Muscle layer of colon (tissue), 2 donors: ENCODE measurements at regions not wholly inside any gene's neighbourhood (a gene's known extent, or its start where the extent isn't known, plus 50 kb on each side); places are given as distances from the start of the nearest gene placed in this dataset.

Source experiments
- H3K27ac ChIP-seq: one replicate; pipeline ENCODE4 v1.7.0; 2013; ENCODE audit warnings: low read depth, mild to moderate bottlenecking, low read length, moderate library complexity
- H3K27me3 ChIP-seq, 2 donors: one replicate each; pipeline ENCODE4 v1.7.0; 2013; ENCODE audit warnings: low read length in 2 of 2, mild to moderate bottlenecking in 2 of 2; ENCODE audit not compliant: insufficient read depth in 2 of 2, control insufficient read depth in 1 of 2
- H3K36me3 ChIP-seq: one replicate; pipeline ENCODE4 v1.7.0; 2013; ENCODE audit warnings: mild to moderate bottlenecking, low read length; ENCODE audit not compliant: insufficient read depth
- H3K4me1 ChIP-seq: one replicate; pipeline ENCODE4 v1.7.0; 2013; ENCODE audit warnings: mild to moderate bottlenecking, low read length; ENCODE audit not compliant: insufficient read depth
- H3K4me3 ChIP-seq, 2 donors: one replicate each; pipeline ENCODE4 v1.7.0; 2013; ENCODE audit warnings: low read length in 2 of 2, low read depth in 1 of 2, mild to moderate bottlenecking in 1 of 2, moderate library complexity in 1 of 2
- H3K9ac ChIP-seq: one replicate; pipeline ENCODE4 v1.7.0; 2013; ENCODE audit warnings: low read length
- H3K9me3 ChIP-seq: one replicate; pipeline ENCODE4 v1.7.0; 2013; ENCODE audit warnings: mild to moderate bottlenecking, low read length
- donor health status: abdominal sarcoma.
- donor health status: Adenocarcinoma of cecum.

DNA sequence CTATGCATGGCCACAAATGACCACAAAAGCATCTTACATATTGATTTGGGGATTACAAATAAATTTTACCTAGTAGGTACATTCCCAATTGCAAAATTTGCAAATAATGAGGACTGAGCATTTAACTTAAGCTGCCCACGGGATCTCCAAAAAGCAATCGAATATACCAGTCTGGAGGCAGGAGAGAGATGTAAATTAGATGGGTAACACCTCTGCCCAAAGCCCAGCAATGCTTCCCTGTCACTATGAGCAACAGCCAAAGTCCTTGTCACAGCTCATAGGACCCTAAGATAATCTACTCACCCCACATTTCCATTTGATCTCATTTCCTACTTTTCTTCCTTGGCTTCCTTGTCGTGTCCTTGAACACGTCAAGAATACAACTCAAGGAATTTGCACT, 172.2 kb downstream of the SUCLG1 start:
- H3K36me3 ChIP-seq: no peaks in the 10 kb centered on the region
- H3K4me1 ChIP-seq: no peaks in the 10 kb centered on the region

DNA sequence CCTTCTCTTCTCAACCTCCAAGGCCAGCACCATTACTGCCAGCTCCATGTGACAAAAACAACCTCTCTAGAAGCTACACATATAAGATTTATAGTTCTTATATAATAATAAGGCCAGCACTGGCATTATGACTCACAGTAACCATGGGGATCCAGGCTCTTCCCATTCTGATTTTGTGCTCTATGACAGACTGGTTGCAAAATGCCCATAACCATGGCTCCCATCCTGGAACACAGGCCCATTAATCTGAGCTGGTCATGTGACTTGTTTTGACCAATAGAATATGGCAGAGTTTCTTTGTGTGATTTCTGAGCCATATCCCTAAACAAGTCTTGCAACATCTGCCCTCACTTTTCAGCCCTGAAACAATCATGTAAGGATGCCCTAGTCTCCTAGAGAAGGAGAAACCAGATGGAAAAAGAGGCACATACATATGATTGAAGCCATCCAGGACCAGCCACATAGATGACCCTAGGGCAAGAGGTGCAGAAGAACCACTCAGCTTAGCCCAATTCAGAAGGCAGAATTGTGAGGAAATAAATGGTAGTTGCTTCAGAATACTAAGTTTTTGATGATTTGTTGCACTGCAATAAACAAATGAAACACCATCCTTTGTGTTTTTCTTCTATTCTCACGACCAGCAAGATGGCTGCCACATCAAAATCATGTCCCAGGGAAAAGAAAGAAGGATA, 173.9 kb downstream of the SUCLG1 start:
- H3K36me3 ChIP-seq: no peaks in the 10 kb centered on the region
- no peak overlapping the region for H3K27ac ChIP-seq
- no peak overlapping the region for H3K9ac ChIP-seq
- no peak overlapping the region for H3K4me3 ChIP-seq
- H3K4me1 ChIP-seq: no peaks in the 10 kb centered on the region
- H3K27me3 ChIP-seq: no peaks in the 10 kb centered on the region
- H3K9me3 ChIP-seq: no peaks in the 10 kb centered on the region

More for the DNA sequence above, 172.2 kb downstream of the SUCLG1 start:
- H3K4me3 ChIP-seq: no peak overlapping the region
- no peak overlapping the region for H3K27ac ChIP-seq
- H3K9ac ChIP-seq: no peak overlapping the region
- no peaks in the 10 kb centered on the region for H3K9me3 ChIP-seq
- H3K27me3 ChIP-seq: no peaks in the 10 kb centered on the region

DNA sequence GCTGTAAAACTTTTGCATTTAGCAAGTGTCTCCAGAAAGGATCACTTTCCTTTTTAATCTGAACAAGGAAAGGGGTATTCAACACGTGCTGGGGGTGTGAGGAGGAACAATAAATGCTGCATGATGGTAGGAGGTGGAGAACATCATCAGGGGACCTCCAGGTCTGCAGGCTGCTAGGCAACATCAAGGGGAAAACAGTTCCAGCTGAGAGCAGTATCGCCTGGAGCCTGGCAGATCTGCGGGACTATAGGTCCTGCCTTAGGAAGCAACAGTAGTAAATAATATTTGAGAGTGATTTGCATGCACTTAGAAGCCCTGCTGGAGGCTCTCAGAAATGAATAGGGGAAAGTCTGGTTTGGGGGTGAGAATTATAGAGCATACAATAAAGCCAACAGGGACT, 175.6 kb downstream of the SUCLG1 start:
- Histone ChIP-seq H3K27me3 (no peaks in the 10 kb centered on the region), H3K36me3 (no peaks in the 10 kb centered on the region), H3K4me1 (no peaks in the 10 kb centered on the region), H3K9me3 (no peaks in the 10 kb centered on the region), H3K9ac (no peak overlapping the region), H3K27ac (no peak overlapping the region), H3K4me3 (no peak overlapping the region)

DNA sequence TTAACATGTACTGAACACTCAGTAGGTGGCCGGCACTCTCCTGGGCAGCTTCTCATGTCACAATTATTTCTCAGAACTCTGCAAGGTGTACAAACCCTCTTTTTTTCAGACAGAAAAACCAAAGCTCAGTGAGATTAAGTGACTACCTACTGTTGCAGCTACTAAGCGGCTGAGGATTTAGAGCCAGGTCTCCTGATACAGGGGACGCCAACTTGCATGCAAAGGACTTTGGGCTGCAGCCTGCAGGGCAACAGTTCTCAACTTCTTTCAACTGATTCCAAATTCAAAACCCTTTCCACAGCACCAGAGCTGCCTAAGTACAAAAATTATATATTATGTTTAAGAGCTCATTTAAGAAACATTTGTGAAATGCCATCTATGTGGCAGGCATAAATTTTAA, 177.6 kb downstream of the SUCLG1 start:
- no peak overlapping the region for H3K4me3 ChIP-seq

DNA sequence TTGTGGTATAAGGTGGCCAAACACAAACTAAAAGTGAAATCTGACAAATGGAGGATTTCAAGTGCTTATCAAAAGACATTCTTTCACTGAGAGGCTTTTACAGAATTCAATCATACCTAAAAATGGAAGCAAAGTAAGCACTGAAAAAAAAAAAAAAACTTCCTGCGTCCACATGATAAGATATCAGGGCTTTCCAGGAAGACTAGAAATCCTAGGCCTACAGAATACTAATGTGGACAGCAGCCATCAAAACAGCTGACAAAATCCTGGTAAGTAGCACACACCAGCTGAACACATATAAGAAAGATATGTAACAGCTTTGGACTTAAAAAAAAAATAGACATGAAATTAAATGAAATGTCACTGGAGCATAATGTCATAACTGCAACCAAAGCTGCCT, 178.2 kb downstream of the SUCLG1 start:
- Histone ChIP-seq H3K9ac (no peak overlapping the region), H3K4me1 (no peaks in the 10 kb centered on the region), H3K27me3 (no peaks in the 10 kb centered on the region), H3K9me3 (no peaks in the 10 kb centered on the region), H3K4me3 (no peak overlapping the region), H3K27ac (no peak overlapping the region), H3K36me3 (no peaks in the 10 kb centered on the region)

More for the DNA sequence above, 177.6 kb downstream of the SUCLG1 start:
- H3K27ac ChIP-seq: no peak overlapping the region
- H3K36me3 ChIP-seq: no peaks in the 10 kb centered on the region
- H3K9me3 ChIP-seq: no peaks in the 10 kb centered on the region
- H3K4me1 ChIP-seq: no peaks in the 10 kb centered on the region
- no peak overlapping the region for H3K9ac ChIP-seq
- no peaks in the 10 kb centered on the region for H3K27me3 ChIP-seq

DNA sequence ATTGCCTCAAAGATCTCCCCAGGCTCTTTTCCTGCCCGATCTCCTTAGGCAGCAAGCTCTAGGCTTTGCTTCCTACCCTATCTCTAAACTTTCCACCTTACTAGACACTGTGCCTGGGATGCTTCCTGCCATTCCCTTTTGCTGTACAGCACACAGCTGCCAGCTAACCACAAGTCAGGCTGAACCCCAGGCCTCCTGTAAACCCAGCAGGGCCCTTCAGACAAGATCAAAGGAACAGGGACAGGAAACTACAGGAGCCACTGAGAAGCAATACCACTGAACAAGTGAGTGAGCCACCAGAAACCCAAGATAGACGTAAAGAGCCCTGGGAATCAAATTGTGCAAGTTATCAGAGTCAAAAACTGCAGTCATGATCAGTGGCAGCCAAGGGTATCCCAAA, 180.7 kb downstream of the SUCLG1 start:
- H3K36me3 ChIP-seq: no peaks in the 10 kb centered on the region
- H3K27ac ChIP-seq: no peak overlapping the region
- no peaks in the 10 kb centered on the region for H3K9me3 ChIP-seq
- no peak overlapping the region for H3K4me3 ChIP-seq
- no peaks in the 10 kb centered on the region for H3K4me1 ChIP-seq
- no peak overlapping the region for H3K9ac ChIP-seq
- H3K27me3 ChIP-seq: no peaks in the 10 kb centered on the region

DNA sequence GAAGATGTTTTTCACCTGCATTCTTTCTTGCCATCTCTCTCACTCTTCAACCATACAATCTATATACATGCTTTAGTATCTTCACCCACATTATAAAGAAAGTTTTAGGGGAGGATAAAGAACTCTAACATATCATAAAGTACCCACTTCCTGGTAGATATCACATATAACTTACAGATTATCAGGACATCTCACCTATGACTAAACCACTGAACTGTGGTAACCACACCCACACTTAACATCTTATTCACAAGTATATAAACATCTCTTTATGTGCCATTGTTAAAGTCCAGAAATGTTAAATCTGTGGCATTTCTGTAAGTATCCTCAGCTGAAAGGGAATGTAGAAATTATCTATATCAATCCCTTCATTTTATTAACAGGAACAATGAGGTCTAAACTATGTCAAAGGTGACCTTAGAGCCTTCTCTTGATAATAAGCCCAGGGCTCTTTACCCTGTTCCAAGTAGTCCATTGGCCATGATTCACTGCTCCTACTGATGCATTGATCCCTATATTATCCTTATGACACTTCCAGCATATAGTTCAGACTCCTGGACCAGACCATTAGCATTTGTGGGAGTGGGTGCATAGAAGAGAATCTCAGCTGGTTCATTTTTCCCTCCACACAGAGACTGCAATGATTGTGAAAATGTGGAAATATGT, 182.4 kb downstream of the SUCLG1 start:
- Histone ChIP-seq H3K9ac (no peak overlapping the region), H3K27ac (no peak overlapping the region), H3K27me3 (no peaks in the 10 kb centered on the region), H3K36me3 (no peaks in the 10 kb centered on the region), H3K4me3 (no peak overlapping the region), H3K4me1 (no peaks in the 10 kb centered on the region), H3K9me3 (no peaks in the 10 kb centered on the region)

DNA sequence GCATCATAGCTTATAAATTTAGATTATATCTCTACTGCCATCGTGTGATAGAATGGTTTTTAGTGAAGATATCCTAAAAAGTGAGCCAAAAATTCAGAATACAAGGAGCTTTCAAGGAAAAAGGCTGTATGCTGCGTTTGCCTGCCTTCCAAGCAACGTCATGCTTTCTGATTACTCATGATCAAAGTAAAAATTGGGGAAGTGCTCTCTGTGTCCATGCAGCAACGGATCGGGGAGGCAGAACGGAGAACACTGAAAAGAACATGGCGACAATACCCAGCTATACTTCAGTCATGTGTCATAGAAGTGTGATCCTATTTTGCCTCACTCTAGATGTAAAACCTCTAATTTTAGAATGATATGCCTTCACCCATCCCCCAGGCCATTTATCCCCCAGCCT, 185.7 kb downstream of the SUCLG1 start:
- no peaks in the 10 kb centered on the region for H3K4me1 ChIP-seq
- H3K36me3 ChIP-seq: no peaks in the 10 kb centered on the region
- no peaks in the 10 kb centered on the region for H3K9me3 ChIP-seq
- no peak overlapping the region for H3K27ac ChIP-seq
- no peaks in the 10 kb centered on the region for H3K27me3 ChIP-seq
- H3K9ac ChIP-seq: no peak overlapping the region
- no peak overlapping the region for H3K4me3 ChIP-seq

DNA sequence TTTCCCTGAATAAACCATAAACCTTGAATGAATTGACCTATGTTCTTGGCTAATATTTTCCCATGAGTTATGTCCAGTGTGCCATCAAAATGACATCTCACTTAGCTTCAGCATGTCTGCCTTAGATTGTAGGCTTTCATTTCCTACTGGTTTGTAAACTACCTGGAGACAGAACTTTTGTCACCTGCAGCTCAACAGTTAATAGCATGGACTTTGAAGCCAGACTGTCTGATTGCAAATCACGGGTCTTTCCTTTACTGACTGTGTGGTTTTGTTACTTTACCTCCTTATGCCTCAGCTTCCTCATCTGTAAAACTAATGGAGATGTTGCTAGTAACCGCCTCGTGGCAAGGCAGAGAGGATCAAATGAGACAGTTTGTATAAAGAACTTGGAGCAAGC, 187.1 kb downstream of the SUCLG1 start:
- no peak overlapping the region for H3K9ac ChIP-seq
- no peak overlapping the region for H3K27ac ChIP-seq
- no peaks in the 10 kb centered on the region for H3K27me3 ChIP-seq
- no peaks in the 10 kb centered on the region for H3K36me3 ChIP-seq
- no peaks in the 10 kb centered on the region for H3K9me3 ChIP-seq
- H3K4me1 ChIP-seq: no peaks in the 10 kb centered on the region
- no peak overlapping the region for H3K4me3 ChIP-seq

DNA sequence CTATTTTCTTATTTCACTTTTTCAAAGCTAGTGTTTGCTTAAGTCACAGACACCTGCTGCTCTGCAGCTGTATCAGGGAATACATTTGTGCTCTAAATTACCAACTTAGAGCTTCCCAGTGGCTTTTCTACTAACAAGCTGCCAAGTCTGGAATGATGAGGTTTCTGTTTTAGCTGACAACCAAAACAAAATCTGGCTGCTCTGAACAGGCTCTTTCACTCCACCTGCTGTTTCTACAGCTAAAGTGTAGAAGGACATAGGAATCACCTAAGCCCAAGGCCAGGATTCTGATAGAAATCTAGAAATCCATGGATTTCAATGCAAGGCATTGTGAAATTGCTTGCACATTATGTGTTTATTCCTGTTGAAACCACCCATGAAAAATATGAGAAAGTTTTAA, 201.2 kb downstream of the SUCLG1 start:
- H3K4me1 ChIP-seq: no peaks in the 10 kb centered on the region
- no peak overlapping the region for H3K9ac ChIP-seq
- no peaks in the 10 kb centered on the region for H3K36me3 ChIP-seq
- no peak overlapping the region for H3K4me3 ChIP-seq
- H3K9me3 ChIP-seq: no peaks in the 10 kb centered on the region
- no peaks in the 10 kb centered on the region for H3K27me3 ChIP-seq
- no peak overlapping the region for H3K27ac ChIP-seq

DNA sequence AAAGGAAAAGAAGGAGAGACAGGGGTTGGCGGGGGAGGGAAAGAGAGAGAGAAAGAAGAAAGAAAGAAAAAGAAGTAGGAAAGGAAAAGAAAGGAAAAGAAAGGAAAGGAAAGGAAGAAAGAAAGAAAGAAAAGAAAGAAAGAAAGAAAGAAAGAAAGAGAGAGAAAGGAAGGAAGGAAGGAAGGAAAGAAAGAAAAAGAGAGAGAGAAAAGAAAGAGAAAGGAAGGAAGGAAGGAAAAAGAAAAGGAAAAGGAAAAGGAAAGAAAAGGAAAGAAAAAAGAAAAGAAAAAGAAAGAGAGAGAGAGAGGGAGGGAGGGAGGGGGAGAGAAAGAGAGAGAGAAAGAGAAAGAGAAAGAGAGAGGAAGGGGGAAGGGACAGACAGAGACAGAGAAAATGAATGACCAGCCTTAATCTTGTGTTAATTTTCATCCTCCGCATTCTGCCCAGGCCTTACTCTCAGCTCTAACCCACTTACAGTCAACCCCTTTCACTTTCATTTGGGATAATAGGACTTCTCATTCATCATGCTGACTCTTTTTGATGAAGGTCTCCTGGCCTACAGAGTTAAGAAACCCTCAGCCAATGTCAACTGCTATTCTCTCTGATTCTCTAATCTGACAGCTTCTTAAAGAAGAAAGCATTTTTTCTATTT, 207.3 kb downstream of the SUCLG1 start:
- Histone ChIP-seq H3K9me3 (no peaks in the 10 kb centered on the region), H3K4me3 (no peak overlapping the region), H3K27me3 (no peaks in the 10 kb centered on the region), H3K27ac (no peak overlapping the region), H3K36me3 (no peaks in the 10 kb centered on the region), H3K9ac (no peak overlapping the region), H3K4me1 (no peaks in the 10 kb centered on the region)
